CD8-positive, alpha-beta memory T cell (primary cell): ENCODE measurements at regions not wholly inside any gene's neighbourhood (a gene's known extent, or its start where the extent isn't known, plus 50 kb on each side); places are given as distances from the start of the nearest gene placed in this dataset.

ENCODE experiments used
- CTCF ChIA-PET: fragments of 350-600 bp; sonication (Branson Sonifier 250); formaldehyde crosslinking; loops from one replicate; lab custom pipeline; 2021; ENCODE audit warnings: antibody characterized with exemption; lab: Charles Lee
- POLR2A ChIA-PET: fragments of 350-600 bp; sonication (Branson Sonifier 250); formaldehyde crosslinking; loops from one replicate; lab custom pipeline; 2021; ENCODE audit warnings: antibody characterized with exemption; lab: Charles Lee
- DNase-seq, 5 donors: peaks; one replicate each; pipeline versions ENCODE4 v3.0.0 to v3.0.0-alpha.2; 2020 to 2022; ENCODE audit warnings: mixed read lengths in 1 of 5
- H3K27ac ChIP-seq: one replicate; pipeline ENCODE4 v1.7.0; 2013; ENCODE audit warnings: low read depth, mild to moderate bottlenecking, low read length, moderate library complexity
- H3K27me3 ChIP-seq: 2 replicates; pipeline ENCODE4 v1.7.0; 2013; ENCODE audit warnings: low read length, mild to moderate bottlenecking; ENCODE audit not compliant: insufficient read depth, poor library complexity, severe bottlenecking
- H3K36me3 ChIP-seq: 2 replicates; pipeline ENCODE4 v1.7.0; 2013; ENCODE audit warnings: mild to moderate bottlenecking, low read length, moderate library complexity; ENCODE audit not compliant: insufficient read depth
- H3K4me1 ChIP-seq: 2 replicates; pipeline ENCODE4 v1.7.0; 2013; ENCODE audit warnings: mild to moderate bottlenecking, low read length, moderate library complexity; ENCODE audit not compliant: insufficient read depth
- H3K4me3 ChIP-seq: 2 replicates; pipeline ENCODE4 v1.7.0; 2013; ENCODE audit warnings: mild to moderate bottlenecking, low read length
- H3K9me3 ChIP-seq: 2 replicates; pipeline ENCODE4 v1.7.0; 2013; ENCODE audit warnings: mild to moderate bottlenecking, low read length
- H3K27ac Mint-ChIP-seq, 8 donors: one replicate each; pipeline ENCODE4 v1.8.0; 2020 to 2021; ENCODE audit warnings: mixed read lengths in 8 of 8, mild to moderate bottlenecking in 6 of 8, inconsistent platforms in 3 of 8, moderate library complexity in 3 of 8
- H3K27me3 Mint-ChIP-seq, 2 donors: one replicate each; pipeline ENCODE4 v1.8.0; 2020 to 2021; ENCODE audit warnings: mixed read lengths in 2 of 2, mild to moderate bottlenecking in 1 of 2, moderate library complexity in 1 of 2
- H3K36me3 Mint-ChIP-seq, 3 donors: one replicate each; pipeline ENCODE4 v1.8.0; 2020 to 2021; ENCODE audit warnings: mixed read lengths in 3 of 3, inconsistent platforms in 1 of 3, mild to moderate bottlenecking in 1 of 3
- H3K4me1 Mint-ChIP-seq, 3 donors: one replicate each; pipeline ENCODE4 v1.8.0; 2020 to 2021; ENCODE audit warnings: mixed read lengths in 3 of 3, inconsistent platforms in 1 of 3, mild to moderate bottlenecking in 1 of 3
- H3K4me3 Mint-ChIP-seq, 7 donors: one replicate each; pipeline ENCODE4 v1.8.0; 2020 to 2021; ENCODE audit warnings: mixed read lengths in 7 of 7, mild to moderate bottlenecking in 6 of 7, moderate library complexity in 4 of 7, inconsistent platforms in 2 of 7
- H3K9me3 Mint-ChIP-seq, 5 donors: one replicate each; pipeline ENCODE4 v1.8.0; 2020 to 2022; ENCODE audit warnings: mixed read lengths in 5 of 5, mild to moderate bottlenecking in 3 of 5, moderate library complexity in 2 of 5, inconsistent platforms in 1 of 5

- Histone ChIP-seq H3K36me3 (no peaks in the 10 kb centered on the region), H3K4me3 (no peak overlapping the region), H3K9me3 (no peaks in the 10 kb centered on the region), H3K27ac (no peak overlapping the region), H3K4me1 (no peaks in the 10 kb centered on the region), H3K27me3 (no peaks in the 10 kb centered on the region)
- no peak for DNase-seq
- H3K27ac Mint-ChIP-seq, result no peak overlapping the region
- H3K4me3 Mint-ChIP-seq, result no peak overlapping the region
- no peaks in the 10 kb centered on the region for H3K36me3 Mint-ChIP-seq
- ChIA-PET CTCF (no interaction called here), POLR2A (no interaction called here)
- peaks cover 6 to 9% (median 6%) of the 10 kb centered on the region in 3 donors for H3K4me1 Mint-ChIP-seq
- H3K27me3 Mint-ChIP-seq, result peaks cover 10 to 32% of the 10 kb centered on the region in 2 donors
- peaks cover 0 to 4% (median 0%) of the 10 kb centered on the region in 5 donors for H3K9me3 Mint-ChIP-seq
Measured at GRCh38 chr12:131218026-131218922, 264.6 kb downstream of the ADGRD1 start.

DNA sequence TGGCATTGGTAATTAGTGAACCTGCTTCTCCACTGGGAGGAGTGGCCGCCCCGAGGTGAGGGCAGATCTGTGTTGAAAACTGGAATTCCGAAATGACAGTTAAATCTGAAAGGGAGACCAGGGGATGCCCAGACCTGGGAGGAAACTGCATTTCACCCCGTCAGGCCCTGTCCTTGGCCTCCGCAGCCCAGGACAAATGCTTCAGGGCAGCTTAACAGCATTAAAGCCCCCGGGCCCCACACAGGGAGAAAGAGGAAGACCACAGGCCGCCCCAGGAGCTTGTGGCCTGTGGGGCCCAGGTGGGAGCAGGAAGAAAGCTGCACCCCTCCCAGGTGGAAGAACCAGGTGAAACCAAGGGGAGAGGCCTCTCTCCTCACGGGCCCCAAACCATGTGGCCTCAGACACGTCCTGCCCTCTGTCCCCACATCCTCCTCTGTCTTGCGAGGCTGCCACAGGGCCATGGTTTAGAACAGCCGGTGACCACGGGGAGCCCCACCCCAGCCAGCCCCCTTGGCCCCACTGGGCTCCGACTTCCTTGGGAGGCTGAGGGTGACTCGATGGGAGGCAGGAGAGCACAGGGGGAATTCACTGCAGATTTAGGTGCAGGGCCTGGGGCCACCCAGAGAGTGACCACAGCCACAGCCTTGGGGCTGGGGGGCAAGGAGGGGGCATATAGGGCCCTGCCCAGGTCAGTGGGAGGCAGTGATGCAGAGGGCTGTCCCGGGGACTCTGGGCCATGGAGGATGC lies 265.4 kb downstream of the ADGRD1 start:
- Histone ChIP-seq H3K27me3 (no peaks in the 10 kb centered on the region), H3K4me1 (no peaks in the 10 kb centered on the region), H3K36me3 (no peaks in the 10 kb centered on the region), H3K4me3 (no peak overlapping the region), H3K27ac (no peak overlapping the region), H3K9me3 (no peaks in the 10 kb centered on the region)
- no peaks in the 10 kb centered on the region for H3K9me3 Mint-ChIP-seq
- ChIA-PET CTCF (no interaction called here), POLR2A (no interaction called here)
- no peak for DNase-seq
- H3K27ac Mint-ChIP-seq, result no peak overlapping the region
- H3K4me1 Mint-ChIP-seq, result peaks cover 6 to 9% (median 8%) of the 10 kb centered on the region in 3 donors
- H3K4me3 Mint-ChIP-seq, result no peak overlapping the region
- H3K36me3 Mint-ChIP-seq, result no peaks in the 10 kb centered on the region
- peaks cover 10 to 32% of the 10 kb centered on the region in 2 donors for H3K27me3 Mint-ChIP-seq

GRCh38 chr12:131219670-131220330 lies 266.1 kb downstream of the ADGRD1 start:
- H3K4me1 Mint-ChIP-seq, result peaks cover 6 to 9% (median 8%) of the 10 kb centered on the region in 3 donors
- no peaks in the 10 kb centered on the region for H3K9me3 Mint-ChIP-seq
- no peak overlapping the region for H3K27ac ChIP-seq
- H3K36me3 Mint-ChIP-seq, result no peaks in the 10 kb centered on the region
- CTCF ChIA-PET, result no interaction called here
- H3K4me1 ChIP-seq, result no peaks in the 10 kb centered on the region
- peaks cover 10 to 32% of the 10 kb centered on the region in 2 donors for H3K27me3 Mint-ChIP-seq
- no peak for DNase-seq
- no peaks in the 10 kb centered on the region for H3K27me3 ChIP-seq
- POLR2A ChIA-PET, result no interaction called here
- no peaks in the 10 kb centered on the region for H3K36me3 ChIP-seq
- H3K4me3 ChIP-seq, result no peak overlapping the region
- no peak overlapping the region for H3K27ac Mint-ChIP-seq
- H3K9me3 ChIP-seq, result no peaks in the 10 kb centered on the region
- H3K4me3 Mint-ChIP-seq, result no peak overlapping the region

GRCh38 chr12:131220331-131220685 lies 266.6 kb downstream of the ADGRD1 start:
- POLR2A ChIA-PET, result no interaction called here
- peaks cover 6 to 9% (median 8%) of the 10 kb centered on the region in 3 donors for H3K4me1 Mint-ChIP-seq
- DNase-seq, result no peak
- H3K4me3 ChIP-seq, result no peak overlapping the region
- H3K27ac Mint-ChIP-seq, result no peak overlapping the region
- no peaks in the 10 kb centered on the region for H3K9me3 Mint-ChIP-seq
- no peak overlapping the region for H3K4me3 Mint-ChIP-seq
- peaks cover 10 to 32% of the 10 kb centered on the region in 2 donors for H3K27me3 Mint-ChIP-seq
- H3K36me3 Mint-ChIP-seq, result no peaks in the 10 kb centered on the region
- H3K36me3 ChIP-seq, result no peaks in the 10 kb centered on the region
- H3K4me1 ChIP-seq, result no peaks in the 10 kb centered on the region
- H3K9me3 ChIP-seq, result no peaks in the 10 kb centered on the region
- CTCF ChIA-PET, result no interaction called here
- no peaks in the 10 kb centered on the region for H3K27me3 ChIP-seq
- H3K27ac ChIP-seq, result no peak overlapping the region

GRCh38 chr12:131221061-131221956 lies 267.6 kb downstream of the ADGRD1 start:
- H3K9me3 ChIP-seq, result no peaks in the 10 kb centered on the region
- H3K27ac ChIP-seq, result no peak overlapping the region
- H3K4me1 ChIP-seq, result no peaks in the 10 kb centered on the region
- Mint-ChIP-seq H3K4me1 (peaks cover 6 to 9% (median 8%) of the 10 kb centered on the region in 3 donors), H3K27ac (no peak overlapping the region), H3K4me3 (no peak overlapping the region), H3K9me3 (no peaks in the 10 kb centered on the region), H3K36me3 (no peaks in the 10 kb centered on the region), H3K27me3 (peaks cover 8 to 32% of the 10 kb centered on the region in 2 donors)
- POLR2A ChIA-PET, result no interaction called here
- DNase-seq, result no peak
- H3K4me3 ChIP-seq, result no peak overlapping the region
- CTCF ChIA-PET, result no interaction called here
- H3K27me3 ChIP-seq, result no peaks in the 10 kb centered on the region
- no peaks in the 10 kb centered on the region for H3K36me3 ChIP-seq

GRCh38 chr12:131221957-131222328 lies 268.2 kb downstream of the ADGRD1 start:
- ChIA-PET CTCF (no interaction called here), POLR2A (no interaction called here)
- Histone ChIP-seq H3K4me3 (no peak overlapping the region), H3K36me3 (no peaks in the 10 kb centered on the region), H3K4me1 (no peaks in the 10 kb centered on the region), H3K27ac (no peak overlapping the region), H3K27me3 (no peaks in the 10 kb centered on the region), H3K9me3 (no peaks in the 10 kb centered on the region)
- peak overlapping the region in 2 of 8 donors; percentile 19 to 45 for H3K27ac Mint-ChIP-seq
- peaks cover 6 to 9% (median 8%) of the 10 kb centered on the region in 3 donors for H3K4me1 Mint-ChIP-seq
- no peak for DNase-seq
- no peaks in the 10 kb centered on the region for H3K36me3 Mint-ChIP-seq
- H3K4me3 Mint-ChIP-seq, result peak overlapping the region in 4 of 7 donors; percentile 17 to 81 (median 24)
- H3K27me3 Mint-ChIP-seq, result peaks cover 8 to 30% of the 10 kb centered on the region in 2 donors
- no peaks in the 10 kb centered on the region for H3K9me3 Mint-ChIP-seq

- ChIA-PET POLR2A (no interaction called here), CTCF (no interaction called here)
- Mint-ChIP-seq H3K4me3 (peak overlapping the region in 5 of 7 donors; percentile 17 to 81 (median 40)), H3K27ac (peak overlapping the region in 3 of 8 donors; percentile 2 to 45 (median 19)), H3K9me3 (no peaks in the 10 kb centered on the region), H3K36me3 (no peaks in the 10 kb centered on the region), H3K27me3 (peaks cover 8 to 27% of the 10 kb centered on the region in 2 donors), H3K4me1 (peaks cover 6 to 9% (median 8%) of the 10 kb centered on the region in 3 donors)
- H3K36me3 ChIP-seq, result no peaks in the 10 kb centered on the region
- no peaks in the 10 kb centered on the region for H3K27me3 ChIP-seq
- no peak overlapping the region for H3K27ac ChIP-seq
- no peak for DNase-seq
- H3K9me3 ChIP-seq, result no peaks in the 10 kb centered on the region
- H3K4me1 ChIP-seq, result no peaks in the 10 kb centered on the region
- no peak overlapping the region for H3K4me3 ChIP-seq
Measured at GRCh38 chr12:131222329-131223139, 268.8 kb downstream of the ADGRD1 start.
